BLaER1 treated with 17β-estradiol and CSF1 and Interleukin-3, amounts not matched to agents 10 nM and 100 nM (cell line): ENCODE measurements at regions not wholly inside any gene's neighbourhood (a gene's known extent, or its start where the extent isn't known, plus 50 kb on each side); places are given as distances from the start of the nearest gene placed in this dataset.

Experiments used
- H3K27ac ChIP-seq, 11 experiments: shearing (Covaris generic); formaldehyde crosslinking; 2 replicates each; pipeline ENCODE4 v1.8.1; 2022
- H3K27me3 ChIP-seq, 11 experiments: shearing (Covaris generic); formaldehyde crosslinking; 2 replicates each; pipeline ENCODE4 v1.8.1; 2022
- H3K36me3 ChIP-seq, 11 experiments: shearing (Covaris generic); formaldehyde crosslinking; 2 replicates each; pipeline ENCODE4 v1.8.1; 2022
- H3K4me1 ChIP-seq, 10 experiments: shearing (Covaris generic); formaldehyde crosslinking; 2 replicates each; pipeline ENCODE4 v1.8.1; 2022
- H3K4me2 ChIP-seq, 11 experiments: shearing (Covaris generic); formaldehyde crosslinking; 2 replicates each; pipeline ENCODE4 v1.8.1; 2022
- H3K4me3 ChIP-seq, 10 experiments: shearing (Covaris generic); formaldehyde crosslinking; 2 replicates each; pipeline ENCODE4 v1.8.1; 2022
- H3K9ac ChIP-seq, 11 experiments: shearing (Covaris generic); formaldehyde crosslinking; 2 replicates each; pipeline ENCODE4 v1.8.1; 2022
- H3K9me3 ChIP-seq, 11 experiments: shearing (Covaris generic); formaldehyde crosslinking; replicated peaks in 1 of 11; 2 replicates each; pipeline ENCODE4 v1.8.1; 2022
- H4K20me1 ChIP-seq, 11 experiments: shearing (Covaris generic); formaldehyde crosslinking; 2 replicates each; pipeline ENCODE4 v1.8.1; 2022
- Cebpa-rat ChIP-seq, 11 experiments: shearing (Covaris generic); IDR thresholded peaks; 2 replicates each; pipeline ENCODE4 v1.8.1; 2022

- no peaks in the 10 kb centered on the region for H3K4me1 ChIP-seq
- no peak for TF ChIP-seq Cebpa-rat (IDR thresholded peaks at IDR 0.05)
- no peak overlapping the region for H3K9ac ChIP-seq
- H3K27ac ChIP-seq: no peak overlapping the region
- H3K4me3 ChIP-seq: no peak overlapping the region
- H4K20me1 ChIP-seq: no peaks in the 10 kb centered on the region
- no peaks in the 10 kb centered on the region for H3K9me3 ChIP-seq
- H3K4me2 ChIP-seq: no peak overlapping the region
- no peaks in the 10 kb centered on the region for H3K27me3 ChIP-seq
- no peaks in the 10 kb centered on the region for H3K36me3 ChIP-seq
Measured at GRCh38 chr18:72140007-72140406, 404.1 kb downstream of the CBLN2 start.

GRCh38 chr18:72128649-72129048 lies 415.5 kb downstream of the CBLN2 start:
- Histone ChIP-seq H4K20me1 (no peaks in the 10 kb centered on the region), H3K4me1 (peaks cover 0 to 12% (median 0%) of the 10 kb centered on the region in 10 experiments; a peak in 6 of 20 replicates), H3K9ac (no peak overlapping the region), H3K4me3 (no peak overlapping the region), H3K36me3 (no peaks in the 10 kb centered on the region), H3K27ac (no peak overlapping the region), H3K4me2 (peak overlapping the region in 2 of 11 experiments; percentile 6 to 37; a peak in 1 of 22 replicates), H3K9me3 (no peaks in the 10 kb centered on the region), H3K27me3 (no peaks in the 10 kb centered on the region)
- TF ChIP-seq Cebpa-rat (IDR thresholded peaks at IDR 0.05): no peak

GRCh38 chr18:72122103-72122502 lies 422.0 kb downstream of the CBLN2 start:
- Histone ChIP-seq H3K9ac (no peak overlapping the region), H3K9me3 (no peaks in the 10 kb centered on the region), H3K4me3 (no peak overlapping the region), H3K4me2 (no peak overlapping the region), H3K27ac (no peak overlapping the region), H3K36me3 (no peaks in the 10 kb centered on the region), H3K27me3 (no peaks in the 10 kb centered on the region), H3K4me1 (no peaks in the 10 kb centered on the region), H4K20me1 (no peaks in the 10 kb centered on the region)
- no peak for TF ChIP-seq Cebpa-rat (IDR thresholded peaks at IDR 0.05)

GRCh38 chr18:72119082-72119481 lies 425.1 kb downstream of the CBLN2 start:
- H3K9me3 ChIP-seq: no peaks in the 10 kb centered on the region
- H3K4me2 ChIP-seq: no peak overlapping the region
- no peaks in the 10 kb centered on the region for H3K36me3 ChIP-seq
- H3K4me1 ChIP-seq: no peaks in the 10 kb centered on the region
- TF ChIP-seq Cebpa-rat (IDR thresholded peaks at IDR 0.05): no peak
- no peaks in the 10 kb centered on the region for H4K20me1 ChIP-seq
- H3K4me3 ChIP-seq: no peak overlapping the region
- H3K27me3 ChIP-seq: no peaks in the 10 kb centered on the region
- no peak overlapping the region for H3K27ac ChIP-seq
- H3K9ac ChIP-seq: no peak overlapping the region

GRCh38 chr18:72114801-72115594 lies 429.1 kb downstream of the CBLN2 start:
- Histone ChIP-seq H3K4me1 (no peaks in the 10 kb centered on the region), H3K9me3 (no peaks in the 10 kb centered on the region), H3K9ac (no peak overlapping the region), H4K20me1 (no peaks in the 10 kb centered on the region), H3K27ac (no peak overlapping the region), H3K36me3 (no peaks in the 10 kb centered on the region), H3K4me2 (no peak overlapping the region), H3K27me3 (no peaks in the 10 kb centered on the region), H3K4me3 (no peak overlapping the region)
- no peak for TF ChIP-seq Cebpa-rat (IDR thresholded peaks at IDR 0.05)

- no peak for TF ChIP-seq Cebpa-rat (IDR thresholded peaks at IDR 0.05)
- no peak overlapping the region for H3K4me3 ChIP-seq
- H3K9ac ChIP-seq: no peak overlapping the region
- no peak overlapping the region for H3K27ac ChIP-seq
- no peaks in the 10 kb centered on the region for H3K9me3 ChIP-seq
- no peaks in the 10 kb centered on the region for H4K20me1 ChIP-seq
- H3K4me2 ChIP-seq: no peak overlapping the region
- H3K27me3 ChIP-seq: no peaks in the 10 kb centered on the region
- H3K4me1 ChIP-seq: no peaks in the 10 kb centered on the region
- H3K36me3 ChIP-seq: no peaks in the 10 kb centered on the region
Measured at GRCh38 chr18:72107647-72108383, 436.3 kb downstream of the CBLN2 start.

- Histone ChIP-seq H3K9me3 (no peaks in the 10 kb centered on the region), H3K4me2 (no peak overlapping the region), H3K36me3 (no peaks in the 10 kb centered on the region), H3K4me1 (no peaks in the 10 kb centered on the region), H3K9ac (no peak overlapping the region), H3K27me3 (no peaks in the 10 kb centered on the region), H3K27ac (no peak overlapping the region), H3K4me3 (no peak overlapping the region), H4K20me1 (no peaks in the 10 kb centered on the region)
- no peak for TF ChIP-seq Cebpa-rat (IDR thresholded peaks at IDR 0.05)
Measured at GRCh38 chr18:72104851-72105250, 439.3 kb downstream of the CBLN2 start.

GRCh38 chr18:72102412-72102811 lies 441.7 kb downstream of the CBLN2 start:
- no peak overlapping the region for H3K4me2 ChIP-seq
- no peaks in the 10 kb centered on the region for H4K20me1 ChIP-seq
- H3K36me3 ChIP-seq: no peaks in the 10 kb centered on the region
- no peaks in the 10 kb centered on the region for H3K27me3 ChIP-seq
- peaks cover 0 to 11% (median 6%) of the 10 kb centered on the region in 11 experiments; a peak in 8 of 22 replicates for H3K9me3 ChIP-seq
- TF ChIP-seq Cebpa-rat (IDR thresholded peaks at IDR 0.05): no peak
- H3K4me3 ChIP-seq: no peak overlapping the region
- H3K4me1 ChIP-seq: no peaks in the 10 kb centered on the region
- no peak overlapping the region for H3K9ac ChIP-seq
- H3K27ac ChIP-seq: no peak overlapping the region

- Histone ChIP-seq H3K9me3 (peaks cover 0 to 11% (median 6%) of the 10 kb centered on the region in 11 experiments; a peak in 8 of 22 replicates), H4K20me1 (no peaks in the 10 kb centered on the region), H3K36me3 (no peaks in the 10 kb centered on the region)
Measured at GRCh38 chr18:72100465-72101004, 443.6 kb downstream of the CBLN2 start.

More at GRCh38 chr18:72100465-72101004, 443.6 kb downstream of the CBLN2 start:
- TF ChIP-seq Cebpa-rat (IDR thresholded peaks at IDR 0.05): no peak
- Histone ChIP-seq H3K4me2 (no peak overlapping the region), H3K27me3 (no peaks in the 10 kb centered on the region), H3K27ac (no peak overlapping the region), H3K9ac (no peak overlapping the region), H3K4me3 (no peak overlapping the region), H3K4me1 (no peaks in the 10 kb centered on the region)
